ENCODE measurements at regions not wholly inside any gene's neighbourhood (a gene's known extent, or its start where the extent isn't known, plus 50 kb on each side); places are given as distances from the start of the nearest gene placed in this dataset.

DNA sequence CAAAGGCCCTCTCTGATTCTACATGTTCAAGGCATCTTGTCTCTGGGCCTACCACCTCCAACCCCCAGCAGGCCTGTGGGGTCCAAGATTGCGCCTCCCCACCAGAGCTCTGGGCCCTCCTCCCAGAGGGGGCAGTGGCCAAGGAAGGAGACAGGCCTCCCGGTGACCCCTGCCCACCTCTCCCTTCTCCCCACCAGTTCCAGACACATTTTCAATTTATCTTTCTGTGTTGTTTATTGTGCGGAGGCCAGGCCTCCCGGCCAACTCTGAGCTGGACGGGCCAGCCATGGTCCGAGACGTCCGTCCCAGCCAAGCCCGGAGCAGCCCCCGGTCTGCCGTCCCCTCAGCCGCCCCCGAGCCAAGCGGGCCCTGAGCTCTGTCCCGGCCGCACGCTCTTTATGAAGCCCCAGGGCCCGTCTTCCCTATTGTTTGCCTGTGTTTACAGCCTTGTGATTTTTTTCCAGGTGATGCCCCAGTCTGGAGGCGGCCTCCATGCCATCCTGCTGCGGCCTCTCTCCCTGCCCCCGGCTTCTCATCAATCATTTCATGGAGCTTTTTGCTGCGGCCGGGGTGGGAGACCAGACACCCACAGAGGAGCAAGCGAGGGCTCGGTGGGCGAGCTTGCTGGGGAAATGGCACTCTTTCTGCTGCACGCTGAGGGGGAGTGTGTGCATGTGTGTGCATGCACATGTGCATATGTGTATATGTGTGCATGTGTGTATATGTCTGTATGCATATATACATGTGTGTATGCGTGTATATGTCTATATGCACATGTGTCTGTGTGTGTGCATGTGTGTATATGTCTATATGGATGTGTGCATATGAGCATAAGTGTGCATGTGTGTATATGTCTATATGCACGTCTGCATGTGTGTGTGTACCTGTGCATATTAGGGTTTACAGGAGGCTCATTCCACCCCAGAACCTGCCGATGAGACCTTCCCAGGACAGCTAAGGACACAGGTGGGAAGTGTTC lies 52.7 kb upstream of the ELN start:
- no peak for TF ChIP-seq EZH2 (optimal IDR thresholded peaks at IDR 0.05; ENCODE audit: low read depth, low read length)
- TF ChIP-seq, protein P1, sequence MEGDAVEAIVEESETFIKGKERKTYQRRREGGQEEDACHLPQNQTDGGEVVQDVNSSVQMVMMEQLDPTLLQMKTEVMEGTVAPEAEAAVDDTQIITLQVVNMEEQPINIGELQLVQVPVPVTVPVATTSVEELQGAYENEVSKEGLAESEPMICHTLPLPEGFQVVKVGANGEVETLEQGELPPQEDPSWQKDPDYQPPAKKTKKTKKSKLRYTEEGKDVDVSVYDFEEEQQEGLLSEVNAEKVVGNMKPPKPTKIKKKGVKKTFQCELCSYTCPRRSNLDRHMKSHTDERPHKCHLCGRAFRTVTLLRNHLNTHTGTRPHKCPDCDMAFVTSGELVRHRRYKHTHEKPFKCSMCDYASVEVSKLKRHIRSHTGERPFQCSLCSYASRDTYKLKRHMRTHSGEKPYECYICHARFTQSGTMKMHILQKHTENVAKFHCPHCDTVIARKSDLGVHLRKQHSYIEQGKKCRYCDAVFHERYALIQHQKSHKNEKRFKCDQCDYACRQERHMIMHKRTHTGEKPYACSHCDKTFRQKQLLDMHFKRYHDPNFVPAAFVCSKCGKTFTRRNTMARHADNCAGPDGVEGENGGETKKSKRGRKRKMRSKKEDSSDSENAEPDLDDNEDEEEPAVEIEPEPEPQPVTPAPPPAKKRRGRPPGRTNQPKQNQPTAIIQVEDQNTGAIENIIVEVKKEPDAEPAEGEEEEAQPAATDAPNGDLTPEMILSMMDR (IDR thresholded peaks at IDR 0.05; ENCODE audit: low read length): no peak

Measured in MM.1S (cell line).